Activated CD4-positive, alpha-beta T cell treated with anti-CD3 and anti-CD28 coated beads, Interleukin-2, amount 50 U/mL, for 16 hours (primary cell): ENCODE measurements at regions not wholly inside any gene's neighbourhood (a gene's known extent, or its start where the extent isn't known, plus 50 kb on each side); places are given as distances from the start of the nearest gene placed in this dataset.

Experiments
- DNase-seq: peaks from one replicate; pipeline ENCODE4 v3.0.0-alpha.2; 2020

DNA sequence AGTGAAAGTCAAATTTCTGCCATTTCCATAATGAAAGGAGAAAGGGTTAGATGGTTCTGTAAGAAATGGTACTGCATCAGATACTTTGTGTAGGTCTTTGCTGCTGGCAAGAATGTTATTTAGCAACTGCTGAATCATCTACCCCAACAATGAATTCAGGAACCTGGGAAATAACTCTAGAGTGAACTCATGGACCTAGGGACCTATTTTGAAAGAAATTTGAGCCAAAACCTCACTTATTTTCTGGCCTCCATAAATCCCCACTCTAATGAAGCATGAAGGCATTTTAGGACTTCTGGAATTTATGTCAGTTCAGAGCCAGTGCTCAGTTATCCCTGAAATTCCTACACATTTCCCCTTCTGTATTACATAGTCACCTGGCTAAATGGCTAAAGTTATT, 50.9 kb upstream of the CPNE8 start:
- no peak for DNase-seq
